ENCODE measurements at regions not wholly inside any gene's neighbourhood (a gene's known extent, or its start where the extent isn't known, plus 50 kb on each side); places are given as distances from the start of the nearest gene placed in this dataset.
A peak's percentile ranks its signal among the peaks of the same experiment; 100 is the strongest.

DNA sequence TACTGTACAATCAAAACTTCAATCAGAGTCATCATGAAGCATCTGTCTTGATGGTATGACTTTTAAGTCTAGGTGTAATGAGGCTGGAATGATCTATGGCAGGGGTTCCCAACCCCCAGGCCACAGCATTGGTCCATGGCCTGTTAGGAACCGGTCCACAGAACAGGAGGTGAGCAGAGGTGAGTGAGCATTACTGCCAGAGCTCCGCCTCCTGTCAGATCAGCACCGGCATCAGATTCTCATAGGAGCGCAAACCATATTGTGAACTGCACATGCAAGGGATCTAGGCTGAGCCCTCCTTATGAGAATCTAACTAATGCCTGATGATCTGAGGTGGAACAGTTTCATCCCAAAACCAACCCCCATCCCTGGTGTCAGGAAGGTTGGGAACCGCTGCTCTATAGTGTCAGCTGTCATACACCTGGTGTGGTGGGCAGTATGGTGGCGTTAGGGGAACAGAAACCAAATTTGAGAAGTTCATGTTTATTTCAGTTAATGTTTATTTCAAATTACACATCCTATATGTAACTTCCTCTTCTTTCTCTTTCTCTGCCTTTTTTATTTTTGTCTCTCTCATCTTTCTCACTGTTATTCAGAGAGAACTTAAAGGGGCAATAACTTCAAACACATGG, 432.6 kb downstream of the TNS3 start:
- TF ChIP-seq, protein P1, sequence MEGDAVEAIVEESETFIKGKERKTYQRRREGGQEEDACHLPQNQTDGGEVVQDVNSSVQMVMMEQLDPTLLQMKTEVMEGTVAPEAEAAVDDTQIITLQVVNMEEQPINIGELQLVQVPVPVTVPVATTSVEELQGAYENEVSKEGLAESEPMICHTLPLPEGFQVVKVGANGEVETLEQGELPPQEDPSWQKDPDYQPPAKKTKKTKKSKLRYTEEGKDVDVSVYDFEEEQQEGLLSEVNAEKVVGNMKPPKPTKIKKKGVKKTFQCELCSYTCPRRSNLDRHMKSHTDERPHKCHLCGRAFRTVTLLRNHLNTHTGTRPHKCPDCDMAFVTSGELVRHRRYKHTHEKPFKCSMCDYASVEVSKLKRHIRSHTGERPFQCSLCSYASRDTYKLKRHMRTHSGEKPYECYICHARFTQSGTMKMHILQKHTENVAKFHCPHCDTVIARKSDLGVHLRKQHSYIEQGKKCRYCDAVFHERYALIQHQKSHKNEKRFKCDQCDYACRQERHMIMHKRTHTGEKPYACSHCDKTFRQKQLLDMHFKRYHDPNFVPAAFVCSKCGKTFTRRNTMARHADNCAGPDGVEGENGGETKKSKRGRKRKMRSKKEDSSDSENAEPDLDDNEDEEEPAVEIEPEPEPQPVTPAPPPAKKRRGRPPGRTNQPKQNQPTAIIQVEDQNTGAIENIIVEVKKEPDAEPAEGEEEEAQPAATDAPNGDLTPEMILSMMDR (conservative IDR thresholded peaks at IDR 0.05; ENCODE audit: low read depth, low read length) = no peak
- DNase-seq (ENCODE audit: low read depth) = no peak
- no peak overlapping the region for H3K4me3 ChIP-seq (ENCODE audit: low read depth, low read length)

DNA sequence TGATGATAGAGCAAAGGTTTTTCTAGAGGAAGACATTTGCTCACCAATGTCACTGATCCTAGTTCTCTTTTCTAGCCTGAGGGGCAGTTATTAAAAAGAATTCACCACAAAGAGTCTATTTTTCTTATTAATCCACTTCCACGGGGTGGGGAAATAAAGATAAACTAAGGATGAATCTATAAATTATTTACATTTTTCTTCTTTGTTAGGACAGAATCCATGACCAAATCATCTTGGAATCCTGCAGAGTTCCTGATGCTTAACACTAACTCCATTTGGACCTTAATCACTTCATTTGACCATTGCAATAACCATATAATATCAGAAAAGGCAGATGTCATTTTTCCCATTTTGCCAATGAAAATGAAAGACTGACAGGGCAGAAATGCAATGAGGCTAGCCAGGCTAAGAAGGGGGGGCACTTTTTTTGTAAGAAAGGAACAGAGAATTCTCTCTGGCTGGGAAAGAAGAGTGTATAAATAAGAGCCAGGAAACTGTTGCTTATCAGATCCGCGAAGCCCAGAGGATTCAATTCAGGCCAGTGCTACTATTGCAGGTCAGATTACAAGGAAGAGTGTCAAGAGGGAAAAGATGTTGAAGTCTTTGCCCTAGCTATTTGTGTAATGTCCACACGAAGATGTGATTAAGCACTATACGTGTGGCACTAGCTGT, 433.2 kb downstream of the TNS3 start:
- TF ChIP-seq, protein P1 (conservative IDR thresholded peaks at IDR 0.05; ENCODE audit: low read depth, low read length) = no peak

DNA sequence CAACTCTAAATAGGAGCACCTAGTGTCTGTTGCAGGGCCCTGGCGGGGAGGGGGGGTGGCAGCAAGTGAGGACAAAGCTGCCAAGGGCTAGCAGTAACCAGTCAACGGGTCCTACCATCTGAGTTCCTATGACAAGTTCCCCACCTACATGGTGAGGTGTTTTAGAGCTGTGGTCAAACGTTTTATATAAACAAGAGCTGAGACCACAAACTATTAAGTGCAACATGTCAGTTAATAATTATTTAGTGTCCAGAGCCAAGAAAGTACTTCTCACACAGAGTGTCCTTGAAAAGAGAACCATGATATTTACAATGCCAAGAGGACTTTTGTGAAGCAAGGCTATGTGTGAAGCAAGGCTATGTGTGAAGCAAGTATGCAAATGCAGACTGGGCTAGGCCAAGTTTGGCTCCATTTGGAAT, 434.7 kb downstream of the TNS3 start:
- no peak for DNase-seq (ENCODE audit: low read depth)
- TF ChIP-seq, protein P1 (conservative IDR thresholded peaks at IDR 0.05; ENCODE audit: low read depth, low read length) = no peak
- H3K4me3 ChIP-seq (ENCODE audit: low read depth, low read length) = no peak overlapping the region

More for the DNA sequence above, 433.2 kb downstream of the TNS3 start:
- DNase-seq (ENCODE audit: low read depth) = peak; percentile 38
- H3K4me3 ChIP-seq (ENCODE audit: low read depth, low read length) = no peak overlapping the region

DNA sequence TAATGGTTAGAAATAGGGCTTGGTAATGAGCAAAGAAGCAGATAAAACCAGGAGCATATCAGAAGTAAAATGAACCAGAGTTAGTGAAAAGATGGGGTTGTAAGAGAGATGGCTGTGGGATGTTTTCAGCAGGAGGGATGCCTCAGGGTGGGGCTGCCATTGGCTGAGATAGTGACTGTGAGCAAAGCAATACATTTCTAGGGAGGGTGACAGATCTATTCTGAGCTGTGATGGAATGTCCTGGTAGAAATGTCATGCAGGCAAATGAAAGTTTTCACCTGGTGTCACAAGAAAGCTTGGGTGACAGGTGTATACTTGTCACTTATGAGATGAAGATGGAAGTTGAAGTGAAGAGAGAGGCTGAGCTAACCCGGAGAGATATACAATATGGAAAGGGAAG, 435.9 kb downstream of the TNS3 start:
- H3K4me3 ChIP-seq (ENCODE audit: low read depth, low read length) = no peak overlapping the region
- TF ChIP-seq, protein P1 (conservative IDR thresholded peaks at IDR 0.05; ENCODE audit: low read depth, low read length) = no peak
- DNase-seq (ENCODE audit: low read depth) = no peak

DNA sequence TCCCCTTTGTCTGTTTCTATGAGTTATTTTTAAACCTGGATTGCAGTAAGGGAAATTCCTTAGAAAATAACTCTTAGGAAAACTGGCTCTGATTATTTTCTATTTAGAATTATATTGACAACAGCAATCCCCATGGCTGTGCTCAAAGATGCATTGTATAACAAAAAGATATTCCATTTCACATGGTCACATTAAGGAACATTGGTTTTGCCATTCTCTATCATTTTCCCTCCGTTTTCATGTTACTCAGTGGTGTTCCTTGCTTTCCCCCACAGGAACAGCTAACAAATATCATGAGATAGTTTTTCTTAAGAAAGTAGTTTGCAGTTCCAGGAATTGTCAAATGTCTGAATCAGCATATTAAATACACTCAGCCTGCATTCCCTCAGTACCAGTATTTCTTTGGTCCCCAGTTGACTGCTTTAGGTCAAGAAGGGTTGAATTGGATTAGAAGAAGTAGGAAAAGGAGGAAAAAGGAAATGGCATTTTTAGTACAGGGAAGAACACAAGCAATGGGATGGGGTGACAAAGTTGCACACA, 436.7 kb downstream of the TNS3 start:
- TF ChIP-seq, protein P1 (conservative IDR thresholded peaks at IDR 0.05; ENCODE audit: low read depth, low read length) = no peak
- H3K4me3 ChIP-seq (ENCODE audit: low read depth, low read length) = no peak overlapping the region
- no peak for DNase-seq (ENCODE audit: low read depth)

DNA sequence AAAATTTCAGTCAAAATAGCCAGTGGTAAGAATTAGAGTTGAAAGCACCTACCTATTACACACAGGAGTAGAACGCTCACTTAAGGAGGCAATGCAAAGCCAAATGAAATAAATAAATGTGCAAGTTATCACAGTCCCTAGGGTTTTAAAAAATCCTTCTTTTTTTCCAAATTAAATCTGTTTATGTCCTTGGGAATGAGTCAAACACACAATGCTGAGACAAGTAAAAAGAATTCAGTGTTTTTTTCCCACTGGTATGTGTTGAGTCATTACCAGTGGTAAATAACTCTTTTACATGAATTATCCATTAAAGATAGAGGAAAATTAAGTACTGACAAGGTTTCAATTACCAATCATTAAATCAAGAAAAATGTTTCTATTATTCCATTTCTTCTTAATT, 438.6 kb downstream of the TNS3 start:
- TF ChIP-seq, protein P1 (conservative IDR thresholded peaks at IDR 0.05; ENCODE audit: low read depth, low read length) = no peak
- DNase-seq (ENCODE audit: low read depth) = peak; percentile 74
- no peak overlapping the region for H3K4me3 ChIP-seq (ENCODE audit: low read depth, low read length)

DNA sequence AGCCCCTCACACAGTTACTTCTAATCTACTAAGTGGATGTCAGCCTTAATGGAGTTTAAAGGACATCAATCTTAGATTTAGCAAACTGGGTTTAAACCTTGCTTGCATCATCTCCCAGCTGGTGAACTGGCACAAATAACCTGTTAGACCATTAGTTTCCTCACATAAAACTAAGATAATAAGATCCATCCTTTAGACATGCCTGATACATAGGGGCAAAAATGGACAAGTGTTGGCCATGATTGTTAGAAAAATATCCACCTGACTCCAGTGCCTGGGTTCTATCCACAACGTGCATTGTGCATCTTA, 439.1 kb downstream of the TNS3 start:
- TF ChIP-seq, protein P1 (conservative IDR thresholded peaks at IDR 0.05; ENCODE audit: low read depth, low read length) = no peak
- DNase-seq (ENCODE audit: low read depth) = no peak
- no peak overlapping the region for H3K4me3 ChIP-seq (ENCODE audit: low read depth, low read length)
